GM12874 (cell line): ENCODE measurements at regions not wholly inside any gene's neighbourhood (a gene's known extent, or its start where the extent isn't known, plus 50 kb on each side); places are given as distances from the start of the nearest gene placed in this dataset.

Source experiments
- TF ChIP-seq, protein P1 (sequence below): IDR thresholded peaks from 2 replicates; pipeline ENCODE4 v1.5.1; 2011; ENCODE audit warnings: low read depth, mild to moderate bottlenecking, control low read depth, low read length, moderate library complexity; ENCODE audit not compliant: insufficient read depth

DNA sequence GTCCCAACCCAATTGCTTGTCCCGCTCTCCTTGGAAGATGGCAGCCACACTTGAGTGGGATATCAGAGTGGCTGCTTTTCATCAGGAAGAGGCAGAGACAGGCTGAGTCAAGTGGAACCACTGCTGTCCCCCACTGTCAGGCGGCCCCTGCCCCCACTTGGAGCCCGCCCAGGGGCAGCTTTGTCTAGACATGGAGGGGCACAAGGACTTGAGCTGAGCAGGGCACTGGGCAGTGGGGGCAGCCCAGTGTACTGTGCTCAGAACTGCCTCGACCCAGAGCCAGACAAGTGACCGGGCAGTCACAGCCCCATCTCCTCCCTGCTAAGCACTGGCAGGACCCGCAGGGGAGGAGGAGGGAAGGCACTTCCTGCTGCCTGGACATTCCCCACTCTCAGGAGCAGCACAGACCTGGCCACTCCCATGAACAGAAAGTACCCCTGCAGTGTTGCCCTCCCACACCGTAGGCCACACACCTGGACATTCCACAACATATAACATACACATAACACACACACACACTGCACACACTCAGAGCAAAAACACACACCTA, 91.0 kb downstream of the MRPL36 start:
- TF ChIP-seq, protein P1, sequence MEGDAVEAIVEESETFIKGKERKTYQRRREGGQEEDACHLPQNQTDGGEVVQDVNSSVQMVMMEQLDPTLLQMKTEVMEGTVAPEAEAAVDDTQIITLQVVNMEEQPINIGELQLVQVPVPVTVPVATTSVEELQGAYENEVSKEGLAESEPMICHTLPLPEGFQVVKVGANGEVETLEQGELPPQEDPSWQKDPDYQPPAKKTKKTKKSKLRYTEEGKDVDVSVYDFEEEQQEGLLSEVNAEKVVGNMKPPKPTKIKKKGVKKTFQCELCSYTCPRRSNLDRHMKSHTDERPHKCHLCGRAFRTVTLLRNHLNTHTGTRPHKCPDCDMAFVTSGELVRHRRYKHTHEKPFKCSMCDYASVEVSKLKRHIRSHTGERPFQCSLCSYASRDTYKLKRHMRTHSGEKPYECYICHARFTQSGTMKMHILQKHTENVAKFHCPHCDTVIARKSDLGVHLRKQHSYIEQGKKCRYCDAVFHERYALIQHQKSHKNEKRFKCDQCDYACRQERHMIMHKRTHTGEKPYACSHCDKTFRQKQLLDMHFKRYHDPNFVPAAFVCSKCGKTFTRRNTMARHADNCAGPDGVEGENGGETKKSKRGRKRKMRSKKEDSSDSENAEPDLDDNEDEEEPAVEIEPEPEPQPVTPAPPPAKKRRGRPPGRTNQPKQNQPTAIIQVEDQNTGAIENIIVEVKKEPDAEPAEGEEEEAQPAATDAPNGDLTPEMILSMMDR = no peak

DNA sequence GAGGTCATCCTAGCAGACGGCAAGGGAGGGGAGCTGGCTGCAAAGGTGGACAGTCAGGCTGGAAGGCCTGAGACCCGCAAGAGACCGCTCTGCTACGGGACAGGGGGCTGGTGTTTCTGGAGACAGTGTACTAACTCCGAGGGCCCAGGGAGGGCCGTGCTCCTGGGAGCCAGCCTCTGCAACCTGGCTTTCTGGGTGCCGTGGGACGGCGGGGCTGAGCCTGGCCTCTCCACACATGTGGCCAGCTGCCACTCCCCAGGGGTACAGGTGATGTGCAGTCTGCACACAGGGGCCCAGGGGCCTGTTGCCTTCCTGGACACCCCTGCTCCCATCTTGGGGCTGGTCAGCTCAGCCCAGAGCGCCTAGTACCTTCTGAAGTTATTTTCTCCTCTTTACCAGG, 92.2 kb downstream of the MRPL36 start:
- TF ChIP-seq, protein P1 = no peak

DNA sequence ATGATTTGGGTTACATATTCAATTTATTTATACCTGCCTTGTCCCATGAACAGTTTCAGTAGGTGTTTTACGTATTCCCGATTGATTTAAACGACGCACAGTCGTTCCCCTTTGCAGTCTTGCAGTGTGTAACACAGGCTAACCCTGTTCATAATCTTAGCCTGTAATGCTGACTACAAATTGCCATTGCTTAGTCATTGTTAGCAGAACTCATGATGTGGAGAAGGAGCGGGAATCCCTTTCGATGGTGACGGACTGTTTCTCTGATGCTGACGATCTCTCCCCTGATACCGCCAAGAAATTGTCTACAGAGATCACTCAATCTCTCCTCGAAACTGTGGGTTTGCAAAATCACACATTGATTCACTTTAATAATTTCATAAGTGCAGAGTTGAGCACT, 93.2 kb downstream of the MRPL36 start:
- TF ChIP-seq, protein P1 = no peak

DNA sequence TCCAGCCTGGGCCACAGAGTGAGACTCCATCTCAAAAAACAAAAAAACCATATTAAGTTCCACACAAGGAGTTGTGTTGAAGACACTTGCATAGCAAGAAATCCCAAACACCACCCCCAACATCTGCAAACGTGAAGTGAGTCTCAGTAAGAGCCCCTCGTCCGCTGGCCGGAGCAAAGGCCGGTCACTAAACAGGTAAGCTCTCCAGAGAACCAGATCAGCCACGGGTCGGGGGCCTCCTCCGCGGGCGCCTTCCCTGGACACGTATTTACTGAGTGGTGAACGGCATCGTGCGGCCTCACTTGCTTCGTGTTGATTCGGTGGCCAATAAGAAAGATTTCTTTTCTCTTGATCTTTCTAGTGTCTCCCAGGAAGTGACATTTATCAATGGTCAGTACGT, 93.6 kb downstream of the MRPL36 start:
- TF ChIP-seq, protein P1 = no peak

DNA sequence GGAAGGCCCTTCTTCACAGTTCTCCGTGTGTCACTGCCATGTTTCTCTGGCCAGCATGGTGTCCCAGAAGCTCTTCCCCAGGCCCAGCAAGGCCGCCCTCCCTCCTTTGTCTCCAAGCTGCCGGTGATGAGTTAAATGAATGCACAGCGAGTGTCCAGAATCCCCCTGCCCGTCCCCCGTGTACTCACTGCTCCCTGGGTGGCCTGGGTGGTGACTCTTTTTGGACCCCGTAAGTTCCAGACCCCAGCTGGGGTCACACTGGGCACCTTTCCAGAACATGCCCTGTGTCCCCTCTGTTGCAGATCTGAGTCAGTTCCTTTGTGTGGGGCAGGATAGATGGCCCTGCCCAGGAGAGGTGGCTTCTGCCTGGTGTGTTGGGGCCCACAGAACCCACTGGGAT, 95.0 kb downstream of the MRPL36 start:
- TF ChIP-seq, protein P1 = no peak

DNA sequence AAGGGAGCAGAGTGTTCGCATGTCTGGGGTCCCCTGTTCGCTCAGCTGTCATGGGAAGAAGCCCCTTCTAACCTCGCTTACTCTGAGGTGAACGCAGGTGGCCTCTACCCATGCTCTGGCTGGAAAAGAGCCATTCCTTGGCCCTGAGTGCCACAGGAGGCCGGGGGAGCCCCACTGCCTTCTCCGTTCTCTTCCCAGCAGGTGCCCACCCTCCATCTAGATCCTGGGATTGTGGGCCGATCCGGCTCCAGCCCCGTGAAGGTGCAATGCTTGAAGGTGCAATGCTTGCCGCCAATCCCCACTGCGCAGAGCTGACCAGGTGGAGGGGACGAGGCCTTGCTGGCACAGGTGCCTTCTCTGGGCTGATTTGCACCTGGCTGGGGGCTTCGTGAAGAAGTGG, 95.4 kb downstream of the MRPL36 start:
- TF ChIP-seq, protein P1 = no peak

DNA sequence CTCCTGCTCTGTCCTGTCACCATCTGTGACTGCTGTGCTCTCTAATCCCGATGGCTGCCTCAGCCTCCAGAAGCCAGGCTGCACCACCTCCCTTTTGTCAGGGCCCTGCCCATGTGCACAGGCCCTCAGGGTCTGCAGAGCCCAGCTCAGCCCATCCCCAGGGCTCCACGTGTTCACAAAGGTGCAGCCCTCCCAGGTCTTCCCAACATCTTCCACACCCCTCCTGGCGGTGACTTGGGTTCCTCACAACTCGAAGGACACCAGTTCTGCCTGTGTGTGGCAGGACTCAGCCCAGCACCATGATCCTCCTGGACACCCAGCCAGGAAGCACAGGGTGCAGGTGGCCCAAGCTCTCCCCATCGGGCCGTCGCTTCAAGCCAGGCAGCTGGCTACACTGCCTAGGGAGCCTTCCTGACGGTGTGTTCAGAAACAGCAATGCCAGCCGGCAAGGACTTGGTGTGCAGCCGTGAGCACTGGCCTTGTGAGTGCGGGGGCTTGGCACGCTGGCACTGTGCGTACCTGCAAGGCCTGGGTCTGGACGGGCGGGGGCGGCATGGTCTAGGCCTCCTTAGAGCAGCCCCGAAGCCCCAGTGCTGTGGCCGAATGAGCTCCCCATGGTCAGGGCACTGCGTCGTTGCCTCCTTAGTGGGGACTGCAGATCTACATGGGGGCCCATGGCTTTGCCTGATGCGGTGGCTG, 96.1 kb downstream of the MRPL36 start:
- TF ChIP-seq, protein P1 = no peak
